Brain microvascular endothelial cell (primary cell): ENCODE measurements at regions not wholly inside any gene's neighbourhood (a gene's known extent, or its start where the extent isn't known, plus 50 kb on each side); places are given as distances from the start of the nearest gene placed in this dataset.

ENCODE experiments used
- DNase-seq: peaks from one replicate; pipeline ENCODE4 v3.0.0-alpha.2; 2020
- H3K27ac ChIP-seq: fragments of 250-450 bp; sonication (Bioruptor Pico); 2 replicates; pipeline ENCODE4 v1.5.1; 2020; ENCODE audit warnings: mild to moderate bottlenecking, moderate library complexity
- H3K27me3 ChIP-seq: fragments of 250-450 bp; sonication (Bioruptor Pico); replicated peaks from 2 replicates; pipeline ENCODE4 v1.5.1; 2020; ENCODE audit warnings: mild to moderate bottlenecking
- H3K36me3 ChIP-seq: fragments of 250-450 bp; sonication (Bioruptor Pico); replicated peaks from 2 replicates; pipeline ENCODE4 v1.5.1; 2020; ENCODE audit warnings: mild to moderate bottlenecking
- H3K4me3 ChIP-seq: 2 replicates; pipeline ENCODE4 v1.5.1; 2011; ENCODE audit warnings: low read depth, mild to moderate bottlenecking, control low read depth, low read length, moderate library complexity
- CTCF ChIP-seq: IDR thresholded peaks from 2 replicates; pipeline ENCODE4 v1.5.1; 2011; ENCODE audit warnings: low read depth, mild to moderate bottlenecking, moderate library complexity, low read length, control low read depth, inconsistent platforms; ENCODE audit errors: missing control alignments
- in situ Hi-C: cut with HindIII; loops from 2 replicates; pipeline ENCODE4 v1.10.0; 2017; ENCODE audit warnings: low sequenced_read_pairs, low pct_ligation_motif_present

GRCh38 chr22:48353116-48353947 is 1474.3 kb downstream of the BRD1 start:
- in situ Hi-C loops, result no loop called here
- no peak overlapping the region for H3K27ac ChIP-seq
- no peaks in the 10 kb centered on the region for H3K27me3 ChIP-seq
- H3K4me3 ChIP-seq, result no peak overlapping the region
- TF ChIP-seq CTCF, result no peak
- no peaks in the 10 kb centered on the region for H3K36me3 ChIP-seq
- DNase-seq, result no peak

GRCh38 chr22:48352086-48352911 is 1475.4 kb downstream of the BRD1 start:
- Histone ChIP-seq H3K4me3 (no peak overlapping the region), H3K36me3 (no peaks in the 10 kb centered on the region), H3K27ac (no peak overlapping the region), H3K27me3 (no peaks in the 10 kb centered on the region)
- in situ Hi-C loops, result no loop called here
- DNase-seq, result no peak
- TF ChIP-seq CTCF, result no peak

GRCh38 chr22:48351376-48352085 is 1476.1 kb downstream of the BRD1 start:
- TF ChIP-seq CTCF, result no peak
- in situ Hi-C loops, result no loop called here

GRCh38 chr22:48350456-48350855 is 1477.2 kb downstream of the BRD1 start:
- Histone ChIP-seq H3K27ac (no peak overlapping the region), H3K36me3 (no peaks in the 10 kb centered on the region), H3K4me3 (no peak overlapping the region), H3K27me3 (no peaks in the 10 kb centered on the region)
- in situ Hi-C loops, result no loop called here
- no peak for DNase-seq
- TF ChIP-seq CTCF, result no peak

More at GRCh38 chr22:48351376-48352085, 1476.1 kb downstream of the BRD1 start:
- no peaks in the 10 kb centered on the region for H3K36me3 ChIP-seq
- no peak for DNase-seq
- no peak overlapping the region for H3K4me3 ChIP-seq
- no peak overlapping the region for H3K27ac ChIP-seq
- no peaks in the 10 kb centered on the region for H3K27me3 ChIP-seq

GRCh38 chr22:48348855-48349254 is 1478.8 kb downstream of the BRD1 start:
- Histone ChIP-seq H3K36me3 (no peaks in the 10 kb centered on the region), H3K27me3 (no peaks in the 10 kb centered on the region), H3K4me3 (no peak overlapping the region), H3K27ac (no peak overlapping the region)
- in situ Hi-C loops, result no loop called here
- DNase-seq, result no peak
- TF ChIP-seq CTCF, result no peak
